ENCODE measurements at regions not wholly inside any gene's neighbourhood (a gene's known extent, or its start where the extent isn't known, plus 50 kb on each side); places are given as distances from the start of the nearest gene placed in this dataset.

GRCh38 chr2:242069018-242069417, 199.5 kb downstream of the RTP5 start:
- TF ChIP-seq ZFP30 (CRISPR knock-in tag; IDR thresholded peaks at IDR 0.05) (no peak), BACH2 (CRISPR knock-in tag; IDR thresholded peaks at IDR 0.05; ENCODE audit: borderline replicate concordance) (no peak), SNAI2 (CRISPR knock-in tag; IDR thresholded peaks at IDR 0.05) (no peak), ZNF565 (CRISPR knock-in tag; conservative IDR thresholded peaks at IDR 0.05; ENCODE audit: low read depth) (no peak), PATZ1 (CRISPR knock-in tag; IDR thresholded peaks at IDR 0.05; ENCODE audit: borderline replicate concordance) (no peak), OSR1 (CRISPR knock-in tag; IDR thresholded peaks at IDR 0.05) (no peak), GLIS3 (CRISPR knock-in tag; IDR thresholded peaks at IDR 0.05) (no peak)

Measured in SK-N-SH treated with all-trans-retinoic acid at 6 μM for 48 hours (cell line).